ENCODE measurements at regions not wholly inside any gene's neighbourhood (a gene's known extent, or its start where the extent isn't known, plus 50 kb on each side); places are given as distances from the start of the nearest gene placed in this dataset.
"Not testable (repeated sequence)": the region's sequence is repeated elsewhere in the genome, so short reads cannot be mapped to it uniquely, and the experiment has no call there.

DNA sequence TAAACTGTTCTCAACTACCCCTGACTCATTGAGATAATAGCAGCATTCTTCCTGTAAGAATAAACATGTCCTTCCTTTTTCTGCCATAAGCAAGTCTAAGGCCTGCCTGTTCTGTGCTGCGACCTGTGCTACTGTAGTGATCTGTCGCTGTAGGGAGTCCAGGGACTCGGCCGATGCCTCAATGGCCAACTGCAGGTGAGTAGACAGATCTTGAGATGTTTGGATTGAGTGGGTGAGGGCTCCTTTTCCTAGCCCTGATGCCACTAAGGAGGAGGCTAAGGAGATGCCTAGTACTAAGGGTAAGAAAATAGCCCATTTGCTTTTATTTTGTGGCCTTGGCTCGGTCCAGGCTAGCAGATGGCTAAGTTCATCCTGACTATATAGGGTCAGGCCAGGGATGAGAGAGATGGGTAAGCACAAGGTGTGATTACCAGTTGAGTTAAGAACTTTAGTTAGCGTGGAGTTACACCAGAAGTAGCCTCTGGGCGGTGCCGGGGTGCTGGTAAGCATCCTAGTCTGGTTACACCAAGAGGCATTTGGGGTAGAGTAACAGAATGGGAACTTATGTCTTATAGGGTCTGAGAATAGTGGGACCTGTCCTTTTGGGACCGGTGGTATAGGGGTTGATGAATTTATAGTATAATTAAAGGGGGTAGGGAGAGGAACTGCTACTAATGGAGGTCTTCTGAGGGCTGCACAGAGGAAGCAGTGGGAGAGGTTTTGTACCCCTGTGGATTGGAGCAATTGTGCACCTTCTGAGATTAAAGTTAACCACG, 642.4 kb upstream of the DPP6 start:
- DNase-seq = not testable (repeated sequence)

DNA sequence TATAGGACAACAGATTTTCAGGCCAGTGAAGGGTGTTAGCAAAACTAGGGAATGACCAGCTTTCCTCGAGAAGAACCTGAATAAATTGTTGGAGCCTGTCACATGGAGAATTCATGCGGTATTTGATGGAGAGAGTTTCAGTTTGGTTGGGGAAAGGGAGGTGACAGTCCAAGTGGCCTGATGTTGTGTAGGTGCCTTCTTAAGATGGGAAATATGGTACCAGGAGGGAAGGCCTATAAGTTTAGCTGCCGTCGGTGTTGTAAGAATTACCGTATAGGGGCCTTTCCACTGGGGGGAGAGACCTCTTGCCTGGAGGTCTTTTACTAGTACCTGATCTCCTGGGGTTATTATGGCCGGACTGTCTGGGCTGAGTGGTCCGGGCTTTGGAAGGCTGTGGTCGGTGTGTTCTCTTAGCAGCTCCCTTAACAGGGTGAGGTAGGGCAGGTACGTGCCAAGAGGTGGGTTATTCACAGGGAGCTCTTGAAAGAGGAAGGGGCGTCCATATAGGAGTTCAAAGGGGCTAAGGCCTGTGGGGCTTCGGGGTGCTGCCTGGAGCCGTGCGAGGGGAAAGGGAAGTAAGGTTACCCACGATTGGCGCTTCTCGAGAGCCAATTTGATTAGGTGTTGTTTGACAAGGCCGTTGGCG, 641.1 kb upstream of the DPP6 start:
- not testable (repeated sequence) for DNase-seq

DNA sequence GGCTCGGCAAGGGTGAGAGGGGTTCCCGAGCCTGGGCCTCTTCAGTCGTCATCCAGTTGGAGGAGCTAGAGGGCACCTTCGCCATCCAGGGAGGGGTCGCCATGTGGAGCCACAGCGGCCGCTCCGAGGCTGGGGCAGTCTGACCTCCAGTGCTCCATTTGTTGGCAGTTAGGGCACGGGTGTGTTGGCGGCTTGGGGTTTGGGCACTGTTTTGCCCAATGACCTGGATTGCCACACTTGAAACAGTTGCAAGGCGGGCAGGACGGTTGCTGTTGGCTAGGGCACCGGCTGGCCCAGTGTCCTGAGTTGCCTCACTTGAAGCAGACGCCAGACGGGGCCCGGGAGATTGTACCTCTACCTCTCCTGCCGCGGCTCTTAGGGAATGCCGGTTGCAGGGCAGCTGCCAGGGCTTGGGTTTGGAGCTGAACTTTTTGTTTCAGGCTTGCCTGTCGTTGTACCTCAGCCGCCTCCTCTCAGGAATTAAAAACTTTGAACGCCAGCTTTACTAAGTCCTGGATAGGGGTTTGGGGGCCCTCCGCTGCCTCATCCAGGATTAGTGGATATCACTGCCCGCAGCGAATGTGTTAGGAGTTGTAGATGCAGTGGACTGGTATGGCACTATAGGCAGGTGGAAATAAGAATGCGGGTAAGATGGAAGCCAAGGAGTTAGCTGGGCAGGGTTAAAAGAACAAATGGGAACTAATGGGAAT, 639.9 kb upstream of the DPP6 start:
- not testable (repeated sequence) for DNase-seq

DNA sequence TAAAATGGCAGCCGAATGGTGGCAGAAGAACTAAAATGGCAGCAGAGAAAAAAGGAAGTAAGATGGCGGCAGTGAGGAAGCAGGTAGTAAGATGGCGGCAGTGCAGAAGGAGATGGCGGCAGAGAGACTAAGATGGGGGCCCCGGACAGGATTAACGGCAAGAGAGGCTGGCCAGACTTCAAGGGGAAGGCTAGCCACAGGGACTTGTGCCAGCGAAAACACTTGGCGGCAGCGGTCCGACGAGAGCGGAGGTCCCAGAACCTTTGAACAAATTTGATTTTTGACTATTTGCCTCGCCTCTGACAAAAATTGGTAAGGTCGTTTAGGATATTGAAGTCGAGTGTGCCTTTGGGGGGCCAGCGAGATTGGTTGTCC, 639.4 kb upstream of the DPP6 start:
- DNase-seq = not testable (repeated sequence)

DNA sequence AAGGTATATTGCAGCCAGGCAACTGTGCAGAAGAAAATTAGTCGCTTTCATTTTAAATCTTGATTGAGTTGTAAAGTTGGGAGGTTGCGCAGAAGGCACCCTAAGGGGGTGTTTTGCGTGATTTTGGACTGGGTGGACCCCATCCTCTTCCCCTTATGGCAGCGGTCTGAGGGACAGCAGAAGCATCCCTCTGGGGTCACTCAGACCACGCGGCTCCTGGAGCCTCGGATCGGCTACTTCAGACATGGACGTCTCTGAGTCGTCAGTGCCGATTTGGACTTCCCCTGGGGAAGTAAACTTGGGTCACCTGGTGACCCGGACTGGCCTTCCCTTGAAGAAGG, 639.0 kb upstream of the DPP6 start:
- no peak for DNase-seq

DNA sequence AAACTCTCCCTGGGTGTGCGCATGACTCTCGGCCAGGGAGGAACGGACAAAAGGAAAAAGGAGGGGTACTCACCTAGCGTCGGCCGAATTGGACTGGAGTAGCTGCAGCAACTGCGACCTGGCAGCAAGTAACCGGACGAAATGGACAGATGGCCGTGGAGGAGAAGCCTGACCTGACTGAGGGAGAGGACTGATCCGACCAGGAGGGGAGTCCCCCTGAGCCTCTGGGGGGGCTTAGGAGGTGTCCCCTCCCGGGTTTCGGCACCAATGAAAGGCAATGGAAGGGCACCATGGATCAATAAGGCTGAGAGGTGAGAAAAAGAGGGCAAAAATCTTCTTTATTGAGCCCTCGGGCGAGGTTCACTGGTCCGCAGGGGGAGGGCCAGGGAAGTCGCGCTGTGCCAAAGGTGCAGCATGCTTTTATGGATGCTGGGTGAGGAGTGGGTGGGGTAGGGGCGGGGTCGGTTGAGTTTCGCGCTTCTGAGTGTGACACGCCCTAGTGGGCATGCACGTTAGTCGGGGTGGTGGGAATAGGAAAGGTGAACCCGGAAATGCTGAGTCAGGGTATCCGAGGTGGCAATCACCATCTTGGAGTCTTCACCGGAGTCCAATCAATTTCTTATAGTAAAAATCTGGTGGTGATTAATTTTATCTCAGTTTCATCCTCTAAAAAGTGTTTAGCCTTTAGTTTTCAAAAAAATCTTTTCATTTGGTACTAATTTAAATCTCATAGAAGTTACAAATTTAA, 638.5 kb upstream of the DPP6 start:
- no peak for DNase-seq

DNA sequence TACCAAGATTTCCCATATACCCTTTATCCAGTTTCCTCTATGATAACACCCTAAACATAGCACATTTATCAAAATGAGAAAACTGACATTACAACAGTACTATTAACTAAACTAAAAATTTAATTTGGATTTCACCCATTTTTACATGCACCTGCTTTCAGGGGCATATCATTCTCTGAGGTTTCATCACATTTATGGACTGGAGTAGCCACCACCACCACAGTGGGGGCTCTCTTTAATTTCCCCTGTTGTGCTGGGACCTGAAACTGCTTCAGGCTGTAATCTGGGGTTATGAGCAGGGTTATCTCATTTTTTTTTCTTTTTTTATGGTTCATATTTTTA, 637.9 kb upstream of the DPP6 start:
- DNase-seq = no peak

DNA sequence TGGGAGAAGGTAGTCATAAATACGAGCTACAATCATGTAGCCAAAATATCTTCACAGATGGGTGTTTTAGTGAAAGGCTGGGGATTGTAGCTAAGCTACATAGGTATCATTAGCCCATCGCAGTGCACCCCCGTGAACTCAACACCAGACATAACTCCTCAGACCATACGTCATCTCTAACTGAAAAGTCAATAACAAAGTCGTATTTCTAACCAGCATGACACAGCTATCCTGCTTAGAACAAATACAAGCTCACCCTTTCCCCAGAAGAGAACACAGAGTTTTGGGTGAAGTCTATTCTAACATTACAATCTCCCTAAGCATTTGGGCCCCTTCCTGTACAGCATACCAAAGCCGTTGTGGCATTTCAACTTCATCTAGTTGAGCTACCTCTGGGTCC, 636.6 kb upstream of the DPP6 start:
- no peak for DNase-seq

DNA sequence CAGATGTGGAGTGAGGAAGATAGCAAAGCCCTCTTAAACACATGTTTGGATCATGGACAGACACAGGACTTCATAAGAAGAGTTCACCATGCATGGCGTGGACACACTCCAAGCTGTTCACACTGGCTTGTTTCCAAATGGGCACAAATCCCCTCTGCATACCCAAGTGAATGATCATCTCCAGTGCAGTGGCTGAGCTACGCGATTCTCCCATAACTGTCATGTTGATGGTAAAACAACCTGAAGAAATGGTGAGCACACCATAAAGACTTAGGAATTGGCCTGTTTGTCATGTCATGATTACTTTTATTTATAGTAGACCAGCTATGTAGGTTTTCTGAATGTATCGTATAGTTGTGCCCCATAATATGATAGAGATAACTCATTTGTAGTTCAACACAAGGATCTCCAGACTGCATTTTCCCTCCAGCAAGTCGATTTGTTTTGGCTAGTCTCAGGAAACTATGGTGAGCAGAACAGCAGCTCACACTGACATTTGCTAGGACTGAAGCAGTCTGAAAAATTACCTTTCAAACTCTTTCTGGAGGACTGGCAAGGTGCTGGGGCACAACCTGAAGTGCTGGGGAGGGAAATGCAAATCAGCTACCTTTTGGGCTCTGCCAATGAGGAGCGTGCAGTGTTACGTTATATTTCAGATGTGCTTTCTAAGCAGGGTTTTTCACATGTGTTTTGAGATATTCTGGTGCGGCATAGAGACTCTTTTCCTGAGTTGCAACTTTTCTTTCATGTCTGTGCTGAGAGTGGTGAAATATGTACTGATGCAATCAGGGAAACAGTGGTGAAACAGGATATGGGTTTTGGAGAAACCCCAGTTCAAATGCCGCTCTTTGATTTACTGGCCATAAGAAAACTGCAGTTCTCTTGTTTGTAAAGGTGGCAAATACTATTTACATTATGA, 629.6 kb upstream of the DPP6 start:
- DNase-seq = no peak

DNA sequence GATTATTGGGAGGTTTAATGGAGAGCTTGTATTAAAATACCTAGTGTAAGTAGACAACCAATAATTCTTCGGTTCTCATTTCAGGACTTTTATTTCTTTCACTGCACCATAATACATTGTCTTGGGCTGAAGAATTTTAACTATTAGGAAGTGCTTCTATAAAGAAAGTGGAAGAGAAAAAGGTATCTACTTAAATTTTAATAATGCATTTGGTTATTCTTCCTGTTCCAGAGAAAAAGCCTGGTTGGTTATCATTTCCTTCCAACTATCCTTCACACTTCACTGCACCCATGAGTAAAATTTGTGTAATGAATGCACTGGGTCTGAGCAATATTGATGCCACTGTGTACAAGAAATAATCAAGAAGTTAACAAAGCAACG, 629.0 kb upstream of the DPP6 start:
- no peak for DNase-seq

DNA sequence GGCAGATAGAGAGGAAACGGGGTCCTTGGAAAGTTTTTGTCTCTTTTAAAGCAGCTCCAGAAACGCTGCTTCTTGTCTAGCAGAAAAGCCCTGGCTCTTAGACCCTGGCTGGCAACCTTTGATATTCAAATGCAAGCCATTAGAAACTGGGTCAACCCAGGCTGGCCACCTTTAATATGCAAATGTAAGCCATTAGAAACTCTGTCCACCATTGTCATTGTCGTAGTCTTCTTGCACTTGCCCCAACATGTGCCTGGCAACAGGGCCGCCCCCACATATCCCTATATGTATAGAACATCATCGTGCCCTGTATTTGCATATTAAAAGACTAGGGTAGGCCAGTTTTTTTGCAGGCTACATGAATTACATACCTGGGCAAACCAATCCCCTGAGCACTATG, 621.3 kb upstream of the DPP6 start:
- peak in 1 of 2 experiments; percentile 32 for DNase-seq

DNA sequence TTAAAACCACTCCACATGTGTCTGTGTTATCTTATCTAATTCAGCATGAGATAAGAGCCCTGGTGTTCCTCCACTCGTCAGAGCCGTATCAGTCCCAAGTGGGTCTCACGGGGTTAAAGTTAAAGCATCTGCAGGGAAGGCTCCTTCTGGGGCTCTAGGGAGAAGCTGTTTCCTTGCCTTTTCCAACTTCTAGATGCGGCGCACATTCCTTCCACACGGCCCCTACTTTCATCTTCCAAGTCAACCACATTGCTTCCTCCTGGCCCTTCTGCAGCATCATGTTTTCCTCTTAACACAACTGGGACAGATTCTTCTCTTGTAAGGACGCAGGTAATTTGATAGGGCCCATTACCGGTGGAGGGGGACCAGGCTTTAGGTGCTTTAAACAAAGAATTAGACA, 620.1 kb upstream of the DPP6 start:
- DNase-seq = no peak

DNA sequence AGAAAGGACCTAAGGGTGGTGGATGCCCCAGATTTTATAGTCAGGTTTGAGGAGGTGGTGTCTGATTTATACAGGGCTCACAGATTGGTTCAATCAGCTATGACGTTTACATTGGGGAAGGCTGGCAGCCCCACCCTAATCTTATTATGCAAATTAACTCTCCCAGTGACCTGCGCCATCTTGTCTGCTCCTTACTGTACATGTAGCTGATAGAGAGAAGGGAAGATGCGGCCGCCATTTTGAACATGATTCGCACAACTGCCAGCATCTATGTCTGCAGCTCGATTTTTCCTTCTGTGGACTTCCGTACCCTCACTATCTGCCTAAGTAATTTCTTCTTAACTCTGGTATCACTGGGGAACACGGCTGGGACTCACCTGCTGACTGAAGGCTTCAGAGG, 619.0 kb upstream of the DPP6 start:
- DNase-seq = no peak

DNA sequence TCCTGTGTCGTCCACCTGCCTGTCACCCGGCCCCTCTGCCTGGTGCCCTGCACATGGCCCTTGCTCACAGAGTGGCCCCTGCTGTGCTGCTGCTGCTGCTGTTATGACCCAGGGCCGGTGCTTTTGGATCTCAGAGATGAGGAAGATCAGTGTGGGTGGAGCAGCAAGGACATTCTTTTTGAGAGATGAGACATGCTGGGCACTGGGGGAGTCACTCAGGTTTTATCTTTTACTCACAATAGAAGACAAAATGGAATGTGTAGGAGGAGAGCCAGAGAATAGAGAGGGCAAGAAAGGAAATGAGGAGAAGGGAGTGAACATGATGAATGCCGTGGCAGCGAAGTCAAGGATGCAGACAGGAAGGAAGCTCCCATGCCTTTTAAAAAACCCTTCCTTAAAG, 611.5 kb upstream of the DPP6 start:
- no peak for DNase-seq

DNA sequence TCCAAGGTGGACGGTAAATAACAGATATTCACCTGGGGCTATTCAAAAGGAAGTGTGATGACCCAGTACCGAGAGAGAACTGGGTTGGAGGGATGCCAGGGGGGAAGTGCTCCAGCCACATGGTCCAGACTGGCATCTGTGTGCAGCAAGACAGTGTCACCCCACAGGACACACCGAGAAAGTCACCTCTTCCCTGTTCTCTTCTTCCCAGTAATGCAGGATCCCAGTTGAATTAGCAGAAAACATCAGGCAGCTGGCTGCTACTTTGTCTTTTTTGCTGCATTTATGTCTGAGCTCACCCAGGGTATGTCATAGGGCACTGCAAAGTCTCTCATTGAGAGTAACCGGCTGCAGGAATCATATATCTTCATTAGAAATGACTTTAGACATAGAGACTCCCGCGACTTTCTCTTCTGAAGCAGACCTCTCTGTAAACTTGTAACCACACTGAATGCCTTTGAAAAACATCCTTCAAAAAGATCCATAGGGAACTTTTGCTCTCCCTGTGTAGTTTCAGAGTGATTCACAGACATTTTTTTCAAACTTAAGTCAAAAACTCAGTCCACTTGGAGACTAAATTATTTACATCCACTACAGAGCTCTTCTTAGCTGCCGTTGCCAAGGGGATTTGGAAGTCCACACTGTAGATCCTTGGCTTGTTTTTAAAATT, 609.0 kb upstream of the DPP6 start:
- DNase-seq = no peak

DNA sequence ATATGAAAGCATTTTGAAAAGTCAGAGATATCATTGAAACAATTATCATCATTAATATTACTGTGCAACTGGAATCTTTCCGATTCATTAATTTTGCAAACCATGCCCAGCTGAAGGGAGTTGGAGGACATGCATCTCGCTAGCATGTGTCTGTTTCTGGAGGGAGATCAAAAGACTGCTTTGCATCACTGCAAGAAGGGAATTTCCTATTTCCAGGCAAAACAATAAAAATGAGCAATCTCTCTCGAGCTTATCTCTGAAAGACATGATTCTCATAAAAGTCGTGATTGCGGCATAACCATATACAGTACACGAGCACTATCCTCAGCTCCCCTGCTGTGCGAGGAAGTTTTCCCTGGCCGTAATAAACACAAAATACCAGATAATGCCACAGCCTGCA, 607.6 kb upstream of the DPP6 start:
- no peak for DNase-seq

DNA sequence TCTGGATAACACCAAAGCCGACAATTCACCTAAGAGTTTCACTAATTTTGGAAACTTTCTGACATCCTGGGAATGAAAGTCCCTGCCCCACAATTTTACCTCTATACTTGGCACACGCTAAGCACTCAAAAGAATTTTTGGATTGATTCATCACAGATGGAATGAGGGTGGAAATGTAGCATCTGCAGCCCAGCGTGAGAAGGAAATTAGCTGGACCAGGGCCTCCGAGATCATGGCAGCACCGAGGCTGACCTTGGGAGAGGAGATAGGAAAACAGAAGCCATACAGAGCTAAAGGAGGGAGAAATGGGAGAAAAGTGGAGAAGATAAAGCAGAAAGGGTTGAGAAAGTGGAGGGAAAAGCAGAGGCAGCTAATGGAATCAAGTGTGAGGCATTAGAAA, 606.6 kb upstream of the DPP6 start:
- DNase-seq = no peak

DNA sequence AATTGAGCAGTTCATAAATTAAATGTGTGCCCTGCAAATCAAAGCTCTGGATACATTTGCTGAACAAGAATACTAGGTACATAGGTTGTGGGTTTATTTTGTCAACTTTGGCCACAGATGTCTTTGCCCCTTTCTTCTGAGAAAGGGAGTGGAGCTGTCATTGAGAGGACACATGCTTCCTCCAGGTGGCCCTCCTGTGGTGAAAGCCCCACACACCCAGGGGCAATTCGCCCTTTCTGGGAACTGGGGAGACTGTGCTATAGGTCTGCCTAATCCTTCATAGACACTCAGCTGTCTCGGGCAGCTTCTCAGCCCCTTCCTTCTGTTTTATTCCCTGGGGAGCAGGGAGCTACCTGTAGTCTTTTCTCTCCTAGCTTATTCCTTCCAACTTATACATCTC, 605.7 kb upstream of the DPP6 start:
- DNase-seq = no peak

DNA sequence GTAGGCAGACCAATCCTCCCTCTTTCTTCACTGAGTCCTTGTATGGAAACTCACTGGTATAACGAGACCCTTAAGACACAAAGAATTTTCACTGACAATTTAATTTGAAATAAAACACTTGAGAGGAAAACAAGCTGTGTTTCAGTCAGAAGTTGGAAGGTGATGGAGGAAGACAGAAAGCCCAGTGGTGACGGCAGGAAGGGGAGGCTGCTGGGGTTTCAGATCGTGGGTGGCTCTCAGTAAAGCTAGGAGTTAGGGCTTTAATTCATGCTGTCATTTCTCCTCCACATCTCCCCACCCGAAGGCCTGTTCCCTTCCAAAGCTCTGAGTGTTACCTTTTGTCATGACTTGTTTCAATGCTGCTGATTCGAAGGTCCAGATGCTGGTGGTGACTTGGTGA, 605.2 kb upstream of the DPP6 start:
- DNase-seq = no peak

DNA sequence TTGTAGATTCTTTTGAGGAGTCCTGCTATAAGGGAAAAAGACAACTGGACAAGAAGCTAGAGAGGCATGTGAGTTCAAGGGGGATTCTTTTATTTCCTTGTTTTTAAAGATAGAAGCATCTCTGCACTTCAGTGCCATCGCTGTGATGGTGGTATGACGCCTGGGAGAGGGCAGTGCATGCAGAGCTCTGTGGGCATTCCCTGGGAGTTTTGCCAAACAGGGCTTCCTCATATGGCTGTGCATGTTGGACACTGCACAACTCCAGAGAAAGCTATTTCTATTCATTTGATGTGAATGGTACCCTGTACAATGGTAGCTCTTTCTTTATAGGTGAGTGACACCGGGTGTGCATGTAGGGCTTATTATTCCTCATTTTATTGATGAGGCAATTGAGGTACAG, 599.5 kb upstream of the DPP6 start:
- no peak for DNase-seq

DNA sequence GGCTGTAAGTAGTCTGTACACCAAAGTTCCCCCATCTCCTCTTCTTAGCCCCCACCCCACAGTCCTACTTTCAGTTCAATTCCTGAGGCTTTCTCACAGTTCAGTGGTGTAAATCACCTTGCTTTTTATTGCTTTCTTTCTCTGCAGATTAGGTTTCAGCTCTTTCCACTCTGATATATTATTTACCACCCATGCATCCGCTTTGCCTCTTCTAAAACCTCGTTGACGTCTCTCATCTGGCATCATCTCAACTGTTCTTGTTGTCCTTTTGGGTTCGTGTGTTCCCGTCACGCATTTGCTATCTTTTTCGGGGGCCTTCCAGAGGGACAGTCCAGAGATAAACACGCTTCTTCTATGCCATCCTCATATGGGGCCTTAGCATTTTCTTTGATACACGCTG, 597.9 kb upstream of the DPP6 start:
- no peak for DNase-seq

DNA sequence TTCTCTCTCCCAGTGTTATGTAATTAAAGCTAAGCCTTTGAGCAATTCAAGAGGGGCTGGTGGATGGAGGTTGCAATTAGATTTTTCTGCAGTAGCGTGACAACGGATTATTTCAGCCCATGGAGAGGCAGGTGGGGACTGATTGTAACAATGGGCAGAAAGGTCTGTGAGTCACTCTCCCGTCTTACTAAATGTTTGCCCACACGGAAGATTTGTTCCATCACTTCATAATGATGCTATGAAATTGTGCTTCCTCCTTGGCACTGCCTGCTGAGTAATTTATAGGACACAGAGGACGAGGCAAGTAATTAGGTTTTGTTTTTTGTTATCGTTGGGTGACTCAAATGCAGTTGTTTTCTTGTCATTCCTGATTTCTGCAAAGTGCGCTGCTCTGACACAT, 594.5 kb upstream of the DPP6 start:
- DNase-seq = no peak
